Astrocyte (in vitro differentiated cells and primary cell): ENCODE measurements at regions not wholly inside any gene's neighbourhood (a gene's known extent, or its start where the extent isn't known, plus 50 kb on each side); places are given as distances from the start of the nearest gene placed in this dataset.

Source experiments
- DNase-seq: peaks from one replicate; pipeline ENCODE4 v3.0.0-alpha.2; 2010; ENCODE audit warnings: low read depth
- FAIRE-seq: peaks from 2 replicates; lab custom pipeline; 2011; peaks lifted over from hg19 to GRCh38; lab: Jason Lieb, UNC
- H2AFZ ChIP-seq: 2 replicates; pipeline ENCODE4 v1.6.0; 2012; ENCODE audit warnings: low read depth, low read length, inconsistent platforms
- H3K27ac ChIP-seq: 2 replicates; pipeline ENCODE4 v1.5.1; 2011; ENCODE audit warnings: low read depth, low read length, inconsistent platforms
- H3K27me3 ChIP-seq: 2 replicates; pipeline ENCODE4 v1.6.0; 2011; ENCODE audit warnings: low read length, inconsistent platforms; ENCODE audit not compliant: insufficient read depth
- H3K36me3 ChIP-seq: 2 replicates; pipeline ENCODE4 v1.5.1; 2011; ENCODE audit warnings: low read length, inconsistent platforms; ENCODE audit not compliant: insufficient read depth
- H3K4me1 ChIP-seq: 2 replicates; pipeline ENCODE4 v1.5.1; 2011; ENCODE audit warnings: low read length, inconsistent platforms; ENCODE audit not compliant: insufficient read depth
- H3K4me2 ChIP-seq: 2 replicates; pipeline ENCODE4 v1.6.0; 2012; ENCODE audit warnings: low read length, inconsistent platforms
- H3K4me3 ChIP-seq: 2 replicates; pipeline ENCODE4 v1.5.1; 2011; ENCODE audit warnings: low read depth, mild to moderate bottlenecking, low read length, inconsistent platforms; ENCODE audit not compliant: insufficient read depth
- H3K79me2 ChIP-seq: 2 replicates; pipeline ENCODE4 v1.6.0; 2012; ENCODE audit warnings: mild to moderate bottlenecking, low read length, inconsistent platforms; ENCODE audit not compliant: insufficient read depth
- H3K9ac ChIP-seq: 2 replicates; pipeline ENCODE4 v1.6.0; 2012; ENCODE audit warnings: mild to moderate bottlenecking, low read length, inconsistent platforms
- H3K9me3 ChIP-seq: 2 replicates; pipeline ENCODE4 v1.5.1; 2012; ENCODE audit warnings: low read depth, mild to moderate bottlenecking, low read length, inconsistent platforms; ENCODE audit not compliant: insufficient read depth
- H4K20me1 ChIP-seq: 2 replicates; pipeline ENCODE4 v1.6.0; 2012; ENCODE audit warnings: low read length, inconsistent platforms; ENCODE audit not compliant: insufficient read depth
- H3K27ac Mint-ChIP-seq: one replicate; pipeline ENCODE4 v1.8.0; 2021; ENCODE audit warnings: mild to moderate bottlenecking, mixed read lengths; ENCODE audit not compliant: unreplicated experiment
- H3K27me3 Mint-ChIP-seq: one replicate; pipeline ENCODE4 v1.8.0; 2021; ENCODE audit warnings: low read depth, mixed read lengths; ENCODE audit not compliant: unreplicated experiment
- H3K36me3 Mint-ChIP-seq: one replicate; pipeline ENCODE4 v1.8.0; 2021; ENCODE audit warnings: low read depth, mixed read lengths; ENCODE audit not compliant: unreplicated experiment
- H3K4me1 Mint-ChIP-seq: one replicate; pipeline ENCODE4 v1.8.0; 2021; ENCODE audit warnings: low read depth, mixed read lengths; ENCODE audit not compliant: unreplicated experiment
- H3K4me3 Mint-ChIP-seq: one replicate; pipeline ENCODE4 v1.8.0; 2021; ENCODE audit warnings: mild to moderate bottlenecking, moderate library complexity, mixed read lengths; ENCODE audit not compliant: unreplicated experiment
- H3K9me3 Mint-ChIP-seq: one replicate; pipeline ENCODE4 v1.8.0; 2021; ENCODE audit warnings: mild to moderate bottlenecking, mixed read lengths; ENCODE audit not compliant: unreplicated experiment
- CTCF ChIP-seq: IDR thresholded peaks from 2 replicates; pipeline ENCODE4 v1.5.1; 2011; ENCODE audit warnings: low read depth, mild to moderate bottlenecking, inconsistent platforms, low read length, moderate library complexity; ENCODE audit not compliant: insufficient read depth
- EZH2 ChIP-seq: IDR thresholded peaks from 2 replicates; pipeline ENCODE4 v1.6.1; 2012; ENCODE audit warnings: mild to moderate bottlenecking, low read length, inconsistent platforms; ENCODE audit not compliant: insufficient read depth

DNA sequence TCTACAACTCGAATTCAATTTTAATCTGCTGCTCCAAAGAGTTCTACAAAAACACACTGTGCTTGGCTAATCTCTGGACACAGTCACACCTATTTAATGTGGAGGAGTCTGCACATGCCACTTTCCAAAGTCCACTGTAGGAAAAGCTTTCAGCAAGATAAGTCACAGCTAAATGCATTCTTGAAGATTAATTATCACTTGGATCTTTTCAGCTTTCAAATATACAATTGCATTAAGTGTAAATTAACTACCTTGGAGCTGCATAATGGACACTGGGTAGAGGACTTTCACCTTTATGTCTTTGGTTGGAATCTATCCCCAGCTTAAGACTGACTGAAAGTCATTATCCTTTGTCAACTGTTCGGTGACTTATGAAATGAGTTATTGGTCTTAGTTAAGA lies 565.1 kb downstream of the PIK3C3 start:
- H3K9me3 Mint-ChIP-seq, result no peaks in the 10 kb centered on the region
- no peak overlapping the region for H3K4me3 ChIP-seq
- no peak overlapping the region for H3K27ac Mint-ChIP-seq
- H3K4me3 Mint-ChIP-seq, result no peak overlapping the region
- no peak overlapping the region for H3K4me2 ChIP-seq
- H4K20me1 ChIP-seq, result no peaks in the 10 kb centered on the region
- H3K27me3 Mint-ChIP-seq, result peaks cover 3% of the 10 kb centered on the region
- no peak for FAIRE-seq
- no peaks in the 10 kb centered on the region for H3K36me3 Mint-ChIP-seq
- peaks cover 4% of the 10 kb centered on the region for H3K27me3 ChIP-seq
- H3K36me3 ChIP-seq, result no peaks in the 10 kb centered on the region
- no peaks in the 10 kb centered on the region for H3K79me2 ChIP-seq
- H3K9ac ChIP-seq, result no peak overlapping the region
- H3K4me1 ChIP-seq, result no peaks in the 10 kb centered on the region
- H3K4me1 Mint-ChIP-seq, result no peaks in the 10 kb centered on the region
- TF ChIP-seq CTCF (no peak), EZH2 (no peak)
- no peak for DNase-seq
- H2AFZ ChIP-seq, result no peak overlapping the region
- H3K27ac ChIP-seq, result no peak overlapping the region
- H3K9me3 ChIP-seq, result no peaks in the 10 kb centered on the region

DNA sequence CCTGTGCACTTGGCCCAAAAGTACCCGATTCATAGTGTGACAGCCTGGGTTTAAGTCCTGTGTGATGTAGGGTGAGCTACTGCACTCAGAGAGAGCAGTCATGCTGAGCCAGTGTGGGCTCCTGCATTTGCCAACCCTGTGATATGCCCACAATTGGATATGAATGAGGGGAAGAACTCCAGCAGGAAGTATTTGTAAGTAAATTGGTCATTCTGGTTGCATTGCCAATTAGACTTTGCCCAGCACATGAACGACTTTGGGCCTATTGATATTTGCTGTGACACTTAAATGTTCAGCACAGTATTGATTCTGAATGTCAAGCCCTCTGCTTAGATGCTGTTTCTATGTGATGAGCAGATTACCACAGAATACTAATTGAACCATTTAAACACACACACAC lies 570.9 kb downstream of the PIK3C3 start:
- no peaks in the 10 kb centered on the region for H4K20me1 ChIP-seq
- no peak overlapping the region for H3K4me3 ChIP-seq
- no peak overlapping the region for H2AFZ ChIP-seq
- no peak overlapping the region for H3K27ac ChIP-seq
- DNase-seq, result no peak
- FAIRE-seq, result no peak
- Mint-ChIP-seq H3K9me3 (no peaks in the 10 kb centered on the region), H3K36me3 (no peaks in the 10 kb centered on the region), H3K27ac (no peak overlapping the region), H3K4me3 (no peak overlapping the region), H3K4me1 (no peaks in the 10 kb centered on the region), H3K27me3 (peaks cover 3% of the 10 kb centered on the region)
- peaks cover 4% of the 10 kb centered on the region for H3K27me3 ChIP-seq
- TF ChIP-seq EZH2, result no peak
- no peak for TF ChIP-seq CTCF
- H3K4me2 ChIP-seq, result no peak overlapping the region
- no peaks in the 10 kb centered on the region for H3K79me2 ChIP-seq
- H3K36me3 ChIP-seq, result no peaks in the 10 kb centered on the region
- no peak overlapping the region for H3K9ac ChIP-seq
- H3K4me1 ChIP-seq, result no peaks in the 10 kb centered on the region
- peaks cover 3% of the 10 kb centered on the region for H3K9me3 ChIP-seq

GRCh38 chr18:42527766-42528165 lies 572.7 kb downstream of the PIK3C3 start:
- no peak overlapping the region for H3K4me3 Mint-ChIP-seq
- FAIRE-seq, result no peak
- H3K9me3 Mint-ChIP-seq, result no peaks in the 10 kb centered on the region

More at GRCh38 chr18:42527766-42528165, 572.7 kb downstream of the PIK3C3 start:
- no peak overlapping the region for H3K27ac ChIP-seq
- H3K27me3 Mint-ChIP-seq, result peaks cover 3% of the 10 kb centered on the region
- no peaks in the 10 kb centered on the region for H3K36me3 ChIP-seq
- H3K27me3 ChIP-seq, result peaks cover 4% of the 10 kb centered on the region
- H2AFZ ChIP-seq, result no peak overlapping the region
- no peak overlapping the region for H3K4me2 ChIP-seq
- no peaks in the 10 kb centered on the region for H3K4me1 ChIP-seq
- peaks cover 3% of the 10 kb centered on the region for H3K9me3 ChIP-seq
- no peak overlapping the region for H3K4me3 ChIP-seq
- no peaks in the 10 kb centered on the region for H4K20me1 ChIP-seq
- H3K9ac ChIP-seq, result no peak overlapping the region
- H3K36me3 Mint-ChIP-seq, result no peaks in the 10 kb centered on the region
- H3K79me2 ChIP-seq, result no peaks in the 10 kb centered on the region
- H3K27ac Mint-ChIP-seq, result no peak overlapping the region
- no peak for DNase-seq
- H3K4me1 Mint-ChIP-seq, result no peaks in the 10 kb centered on the region
- TF ChIP-seq CTCF, result no peak
- no peak for TF ChIP-seq EZH2
